AG20443 (cell line): ENCODE measurements at regions not wholly inside any gene's neighbourhood (a gene's known extent, or its start where the extent isn't known, plus 50 kb on each side); places are given as distances from the start of the nearest gene placed in this dataset.
A peak's percentile ranks its signal among the peaks of the same experiment; 100 is the strongest.

Source experiments
- DNase-seq: peaks from one replicate; pipeline ENCODE4 v3.0.0; 2012; ENCODE audit warnings: low spot score, mixed read lengths

GRCh38 chr3:72327008-72327407 lies 521.2 kb downstream of the SHQ1 start:
- DNase-seq = no peak

GRCh38 chr3:72324253-72324811 lies 523.9 kb downstream of the SHQ1 start:
- no peak for DNase-seq

GRCh38 chr3:72323773-72324172 lies 524.5 kb downstream of the SHQ1 start:
- DNase-seq = no peak

GRCh38 chr3:72322264-72322976 lies 525.8 kb downstream of the SHQ1 start:
- DNase-seq = no peak

- DNase-seq = no peak
Measured at GRCh38 chr3:72320955-72321303, 527.3 kb downstream of the SHQ1 start.

GRCh38 chr3:72320095-72320954 lies 527.9 kb downstream of the SHQ1 start:
- no peak for DNase-seq

- peak; percentile 58 for DNase-seq
Measured at GRCh38 chr3:72319194-72320094, 528.8 kb downstream of the SHQ1 start.

GRCh38 chr3:72318504-72319193 lies 529.6 kb downstream of the SHQ1 start:
- no peak for DNase-seq

GRCh38 chr3:72317491-72317890 lies 530.8 kb downstream of the SHQ1 start:
- DNase-seq = peak; percentile 50

GRCh38 chr3:72316501-72317279 lies 531.6 kb downstream of the SHQ1 start:
- no peak for DNase-seq

- DNase-seq = no peak
Measured at GRCh38 chr3:72313308-72313707, 528.4 kb upstream of the PROK2 start.

- no peak for DNase-seq
Measured at GRCh38 chr3:72312339-72312738, 527.4 kb upstream of the PROK2 start.

- peak; percentile 40 for DNase-seq
Measured at GRCh38 chr3:72311425-72311824, 526.5 kb upstream of the PROK2 start.

- DNase-seq = peak; percentile 82
Measured at GRCh38 chr3:72310419-72311380, 525.8 kb upstream of the PROK2 start.

GRCh38 chr3:72309661-72310418 lies 524.9 kb upstream of the PROK2 start:
- no peak for DNase-seq

GRCh38 chr3:72308641-72309040 lies 523.7 kb upstream of the PROK2 start:
- DNase-seq = no peak

- DNase-seq = no peak
Measured at GRCh38 chr3:72307438-72308115, 522.6 kb upstream of the PROK2 start.

- DNase-seq = no peak
Measured at GRCh38 chr3:72306800-72307341, 521.9 kb upstream of the PROK2 start.
